HG03135 (cell line): ENCODE measurements at regions not wholly inside any gene's neighbourhood (a gene's known extent, or its start where the extent isn't known, plus 50 kb on each side); places are given as distances from the start of the nearest gene placed in this dataset.

Source experiments
- ATAC-seq: cut with Tn5 transposase; IDR thresholded peaks from one replicate; pipeline ENCODE4 v1.9.1; 2021; ENCODE audit warnings: mild to moderate bottlenecking, moderate library complexity; ENCODE audit not compliant: unreplicated experiment

GRCh38 chr2:138104071-138104470 lies 139.8 kb downstream of the HNMT start:
- ATAC-seq: no peak

DNA sequence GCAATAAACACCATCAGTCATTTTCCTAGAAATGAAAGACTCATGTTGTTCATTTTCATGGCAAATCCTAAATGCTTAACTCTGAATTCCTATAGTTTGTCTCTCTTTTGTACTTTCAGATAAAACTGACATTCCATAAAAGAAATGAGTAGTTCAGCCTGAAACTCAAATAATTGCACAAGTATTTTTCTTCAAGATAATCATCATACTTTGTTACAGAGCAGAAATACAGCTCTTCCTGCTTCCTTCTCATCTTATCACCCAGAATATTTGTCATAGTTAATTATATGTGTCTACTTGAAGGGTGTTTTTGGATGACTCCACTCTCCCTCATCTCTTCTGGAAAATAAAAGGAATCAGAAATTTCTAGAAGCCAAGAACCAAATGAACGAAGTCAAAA lies 141.1 kb downstream of the HNMT start:
- ATAC-seq: no peak

DNA sequence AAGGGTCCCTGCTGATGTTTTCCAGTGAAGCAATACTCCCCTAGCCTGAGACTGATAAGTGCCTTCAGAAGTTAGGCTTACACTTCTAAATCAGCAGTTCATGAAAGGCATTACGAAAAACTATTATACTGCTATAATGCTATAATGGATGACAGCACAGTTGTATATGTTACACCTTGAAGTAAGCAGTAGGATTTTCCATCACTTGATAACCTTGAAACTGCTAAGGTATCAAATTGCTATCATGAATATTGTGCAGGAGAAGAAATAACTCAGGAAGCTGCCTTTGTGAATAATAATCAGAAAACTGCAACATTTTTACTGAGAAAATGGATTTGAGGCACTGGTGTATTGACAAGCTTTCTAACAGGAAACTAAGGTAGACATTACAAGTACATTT lies 142.3 kb downstream of the HNMT start:
- no peak for ATAC-seq

DNA sequence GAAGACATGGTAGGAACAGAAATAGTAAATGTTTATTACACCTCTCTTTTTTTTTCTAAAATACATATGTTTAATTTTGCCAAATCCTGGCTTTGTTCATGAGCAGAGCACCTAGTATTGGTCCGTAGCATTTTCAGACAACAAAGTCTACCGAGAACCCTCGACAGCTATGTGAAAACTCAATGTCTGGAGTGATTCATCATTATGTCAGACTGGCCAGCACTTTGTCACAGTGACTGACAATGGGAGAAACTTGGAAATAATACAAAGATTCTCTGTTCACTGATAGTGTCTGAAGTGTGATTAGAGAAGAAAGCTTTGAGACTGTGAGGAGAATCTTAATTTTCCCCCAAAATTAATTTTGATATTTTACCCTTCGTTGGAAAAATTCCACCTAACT lies 143.0 kb downstream of the HNMT start:
- ATAC-seq: no peak

- ATAC-seq: no peak
Measured at GRCh38 chr2:138110453-138111083, 146.3 kb downstream of the HNMT start.

DNA sequence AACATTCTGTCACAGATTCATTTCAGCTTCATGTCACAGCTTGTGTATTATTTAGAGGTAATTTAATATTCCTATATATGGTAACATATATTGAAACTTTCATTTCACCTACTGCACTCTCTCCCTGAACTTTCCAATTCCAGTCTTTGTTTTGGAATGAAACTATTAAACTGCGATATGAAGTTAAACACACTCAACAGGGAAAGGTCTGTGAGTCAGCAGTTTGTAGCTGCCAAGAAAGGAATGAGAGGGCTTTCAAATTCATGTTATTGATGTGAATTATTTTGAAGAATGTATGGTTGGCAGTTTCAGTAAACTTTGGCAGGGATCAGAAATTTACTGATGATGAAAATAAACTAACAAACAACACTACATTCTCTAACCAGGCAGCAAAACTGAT lies 148.3 kb downstream of the HNMT start:
- ATAC-seq: no peak

- ATAC-seq: no peak
Measured at GRCh38 chr2:138113871-138114525, 149.7 kb downstream of the HNMT start.

GRCh38 chr2:138115666-138116065 lies 151.4 kb downstream of the HNMT start:
- no peak for ATAC-seq

DNA sequence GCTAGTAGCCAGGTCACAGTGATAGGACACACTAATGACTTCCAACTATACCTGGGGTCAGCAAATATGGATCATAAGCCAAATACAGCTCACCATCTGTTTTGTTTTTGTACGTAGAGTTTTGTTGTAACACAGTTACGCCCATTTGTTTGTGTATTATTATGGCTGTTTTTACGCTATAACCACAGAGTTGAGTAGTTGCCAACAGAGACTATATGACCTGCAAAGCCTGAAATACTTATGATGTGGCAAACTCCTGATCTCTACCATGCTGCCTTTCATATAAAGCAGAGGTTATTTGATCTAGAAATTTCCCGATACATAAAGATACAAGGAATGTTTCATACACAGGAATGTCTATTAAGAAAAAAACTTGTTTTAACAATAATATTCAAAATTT lies 152.2 kb downstream of the HNMT start:
- ATAC-seq: no peak

- no peak for ATAC-seq
Measured at GRCh38 chr2:138121666-138122661, 157.7 kb downstream of the HNMT start.

DNA sequence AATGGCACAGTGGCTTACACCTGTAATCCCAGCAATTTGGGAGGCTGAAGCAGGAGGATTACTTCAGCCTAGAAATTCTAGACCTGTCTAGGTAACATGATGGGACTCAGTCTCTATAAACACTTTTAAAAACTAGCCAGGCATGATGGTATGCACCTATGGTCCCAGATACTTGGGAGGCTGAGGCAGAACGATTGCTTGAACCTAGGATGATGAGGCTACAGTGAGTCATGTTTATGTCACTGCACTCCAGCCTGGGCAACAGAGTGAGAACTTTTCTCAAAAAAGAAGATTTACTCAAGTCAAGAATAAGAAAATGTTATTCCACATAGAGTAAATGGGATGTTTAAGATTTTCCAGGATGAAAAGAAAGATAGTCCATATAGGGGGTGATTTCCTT lies 158.6 kb downstream of the HNMT start:
- ATAC-seq: no peak

- ATAC-seq: no peak
Measured at GRCh38 chr2:138123741-138124140, 159.5 kb downstream of the HNMT start.

- ATAC-seq: no peak
Measured at GRCh38 chr2:138124521-138124920, 160.2 kb downstream of the HNMT start.

DNA sequence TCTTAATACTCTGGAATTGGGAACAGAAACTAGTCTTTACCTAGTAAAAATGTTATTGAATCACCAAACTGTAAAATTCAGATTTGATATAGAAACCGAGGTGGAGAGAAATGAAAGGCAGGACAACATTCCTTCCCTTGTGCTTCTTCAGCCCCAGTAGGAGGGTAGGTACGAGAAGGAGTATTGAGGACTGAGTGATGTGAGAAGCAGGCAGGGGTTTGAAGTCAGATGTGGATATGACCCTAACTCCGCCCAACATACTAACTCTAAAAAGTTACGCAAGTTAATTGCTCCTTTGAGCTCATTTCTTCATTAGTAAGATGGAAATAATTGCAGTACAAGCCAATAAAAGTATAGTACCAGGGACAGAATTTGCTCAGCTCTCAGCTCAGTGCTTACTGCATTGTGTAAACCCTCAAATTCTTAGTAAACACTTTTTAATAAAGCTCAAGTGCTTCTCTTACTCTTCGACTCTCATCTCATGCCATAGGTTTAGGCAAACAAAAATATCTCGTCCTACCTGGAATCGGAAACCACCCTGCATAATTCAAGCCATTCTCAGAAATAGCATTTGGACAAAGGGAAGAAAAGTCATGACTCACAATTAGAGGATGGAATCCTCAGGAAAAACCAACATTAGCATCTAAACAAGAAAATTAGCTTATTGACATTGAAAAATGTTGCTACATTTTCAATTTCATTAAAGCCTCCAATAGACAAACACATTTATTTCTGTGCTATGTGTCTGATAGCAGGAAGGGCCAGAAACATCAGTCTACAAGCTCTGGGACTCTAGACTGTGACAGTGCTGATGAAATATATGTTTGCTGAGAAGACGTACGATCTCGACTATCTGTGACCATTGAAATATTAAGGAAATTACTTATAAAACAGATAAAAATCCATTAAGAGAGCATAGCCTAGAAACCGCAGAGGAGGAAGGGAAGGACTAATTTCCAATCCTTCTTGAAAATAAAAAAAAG lies 161.3 kb downstream of the HNMT start:
- ATAC-seq: no peak

DNA sequence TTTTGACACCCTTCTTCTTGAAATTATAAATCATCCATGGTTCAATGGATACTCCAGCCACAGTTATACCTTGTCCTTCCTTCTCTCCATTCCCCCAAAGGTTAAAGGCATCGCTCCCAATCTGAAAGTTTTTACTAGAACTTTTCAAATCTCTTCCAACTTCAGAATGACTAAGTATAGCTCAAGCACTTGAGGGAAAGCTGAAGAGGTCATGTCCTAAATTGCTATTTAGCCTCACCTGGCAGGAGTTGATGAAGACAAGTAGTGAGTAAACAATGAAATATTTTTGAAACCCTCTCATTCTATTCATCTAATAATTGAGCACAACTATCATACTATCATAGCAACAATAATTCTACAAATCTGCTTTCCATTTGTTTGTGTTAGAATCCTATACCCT lies 167.8 kb downstream of the HNMT start:
- ATAC-seq: no peak

DNA sequence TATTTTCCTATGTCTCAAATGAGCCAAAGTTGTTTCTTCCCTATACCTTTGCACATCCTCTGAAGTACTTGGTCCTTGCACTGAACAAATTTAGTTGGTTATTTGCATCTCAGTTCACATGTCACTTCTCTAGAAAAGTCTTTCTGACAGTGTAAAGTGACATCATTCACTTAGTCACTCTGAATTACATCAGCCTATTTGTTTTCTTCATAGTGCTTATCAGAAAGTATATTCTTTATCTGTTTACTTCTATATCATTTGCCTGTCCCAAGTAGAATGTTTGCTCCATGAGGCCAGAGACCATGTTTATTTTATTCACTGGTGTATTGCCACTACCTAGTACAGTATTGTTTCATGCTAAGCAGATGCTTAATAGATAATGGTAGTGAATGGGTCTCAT lies 173.7 kb downstream of the HNMT start:
- no peak for ATAC-seq

- ATAC-seq: no peak
Measured at GRCh38 chr2:138147796-138148195, 183.5 kb downstream of the HNMT start.

GRCh38 chr2:138155304-138155703 lies 191.0 kb downstream of the HNMT start:
- no peak for ATAC-seq

GRCh38 chr2:138157372-138157771 lies 193.1 kb downstream of the HNMT start:
- ATAC-seq: no peak

GRCh38 chr2:138170485-138170884 lies 206.2 kb downstream of the HNMT start:
- no peak for ATAC-seq

- ATAC-seq: no peak
Measured at GRCh38 chr2:138171244-138171643, 207.0 kb downstream of the HNMT start.
